ENCODE measurements at regions not wholly inside any gene's neighbourhood (a gene's known extent, or its start where the extent isn't known, plus 50 kb on each side); places are given as distances from the start of the nearest gene placed in this dataset.

- peaks cover 2% of the 10 kb centered on the region; the same call in 1 of the 2 replicates for H3K27me3 ChIP-seq (ENCODE audit: control insufficient read depth, insufficient read depth, low read length)
- no peaks in the 10 kb centered on the region for H3K36me3 ChIP-seq (ENCODE audit: control insufficient read depth, insufficient read depth, low read length)
- TF ChIP-seq CTCF (IDR thresholded peaks at IDR 0.05; ENCODE audit: insufficient read depth, low read depth, low read length) = no peak
- POLR2A ChIA-PET = no interaction called here
- CTCF ChIA-PET = no interaction called here
- no peak for DNase-seq (ENCODE audit: low read depth)
- no peak overlapping the region for H3K4me3 ChIP-seq (ENCODE audit: low read depth, low read length)
Measured at GRCh38 chr19:28874742-28875141, 338.2 kb downstream of the UQCRFS1 start.

GRCh38 chr19:28873301-28873700, 339.6 kb downstream of the UQCRFS1 start:
- Histone ChIP-seq H3K27me3 (ENCODE audit: control insufficient read depth, insufficient read depth, low read length) (peaks cover 3% of the 10 kb centered on the region; the same call in 1 of the 2 replicates), H3K36me3 (ENCODE audit: control insufficient read depth, insufficient read depth, low read length) (no peaks in the 10 kb centered on the region), H3K4me3 (ENCODE audit: low read depth, low read length) (no peak overlapping the region)
- DNase-seq (ENCODE audit: low read depth) = no peak
- ChIA-PET CTCF (no interaction called here), POLR2A (no interaction called here)
- TF ChIP-seq CTCF (IDR thresholded peaks at IDR 0.05; ENCODE audit: insufficient read depth, low read depth, low read length) = no peak

- no peak overlapping the region for H3K4me3 ChIP-seq (ENCODE audit: low read depth, low read length)
- POLR2A ChIA-PET = no interaction called here
- H3K36me3 ChIP-seq (ENCODE audit: control insufficient read depth, insufficient read depth, low read length) = no peaks in the 10 kb centered on the region
- peaks cover 2% of the 10 kb centered on the region; the same call in 1 of the 2 replicates for H3K27me3 ChIP-seq (ENCODE audit: control insufficient read depth, insufficient read depth, low read length)
- no peak for TF ChIP-seq CTCF (IDR thresholded peaks at IDR 0.05; ENCODE audit: insufficient read depth, low read depth, low read length)
- no peak for DNase-seq (ENCODE audit: low read depth)
- CTCF ChIA-PET = interaction anchor here (1.3 kb wide), 1 partner anchor 8 kb away, joined by 3 read pairs; no protein-coding TSS in a partner anchor
Measured at GRCh38 chr19:28871099-28871725, 341.7 kb downstream of the UQCRFS1 start.

GRCh38 chr19:28869459-28869858, 343.5 kb downstream of the UQCRFS1 start:
- H3K4me3 ChIP-seq (ENCODE audit: low read depth, low read length) = no peak overlapping the region
- ChIA-PET CTCF (no interaction called here), POLR2A (no interaction called here)
- H3K27me3 ChIP-seq (ENCODE audit: control insufficient read depth, insufficient read depth, low read length) = peaks cover 2% of the 10 kb centered on the region; the same call in 1 of the 2 replicates
- no peak for DNase-seq (ENCODE audit: low read depth)
- no peaks in the 10 kb centered on the region for H3K36me3 ChIP-seq (ENCODE audit: control insufficient read depth, insufficient read depth, low read length)
- no peak for TF ChIP-seq CTCF (IDR thresholded peaks at IDR 0.05; ENCODE audit: insufficient read depth, low read depth, low read length)

- H3K27me3 ChIP-seq (ENCODE audit: control insufficient read depth, insufficient read depth, low read length) = peaks cover 2% of the 10 kb centered on the region; the same call in 1 of the 2 replicates
- no peaks in the 10 kb centered on the region for H3K36me3 ChIP-seq (ENCODE audit: control insufficient read depth, insufficient read depth, low read length)
- TF ChIP-seq CTCF (IDR thresholded peaks at IDR 0.05; ENCODE audit: insufficient read depth, low read depth, low read length) = no peak
- POLR2A ChIA-PET = no interaction called here
- H3K4me3 ChIP-seq (ENCODE audit: low read depth, low read length) = no peak overlapping the region
- CTCF ChIA-PET = no interaction called here
- no peak for DNase-seq (ENCODE audit: low read depth)
Measured at GRCh38 chr19:28868836-28869235, 344.1 kb downstream of the UQCRFS1 start.

All from BJ (cell line).